AG08396 (cell line): ENCODE measurements at regions not wholly inside any gene's neighbourhood (a gene's known extent, or its start where the extent isn't known, plus 50 kb on each side); places are given as distances from the start of the nearest gene placed in this dataset.
"Not testable (repeated sequence)": the region's sequence is repeated elsewhere in the genome, so short reads cannot be mapped to it uniquely, and the experiment has no call there.

Source experiments
- DNase-seq: peaks from one replicate; pipeline ENCODE4 v3.0.0; 2012; ENCODE audit warnings: low spot score, mixed read lengths

DNA sequence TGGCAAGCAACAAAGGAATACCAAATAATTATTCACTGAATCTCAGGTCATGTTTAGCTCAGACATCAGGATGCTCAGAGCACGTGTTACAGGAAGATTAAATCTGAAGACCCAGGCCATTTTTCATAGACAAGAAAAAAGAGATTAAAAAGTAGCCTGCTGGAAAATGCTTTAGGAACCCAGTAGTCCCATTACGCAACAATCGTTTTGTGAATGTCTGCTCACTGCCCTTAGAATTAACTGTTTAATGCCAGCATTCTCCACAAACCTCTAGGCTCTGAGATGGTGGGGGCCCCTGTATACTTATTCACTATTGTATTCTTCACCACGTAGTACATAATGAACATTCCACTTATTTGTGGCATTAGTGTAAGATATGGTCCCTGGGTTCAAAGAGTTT lies 154.6 kb upstream of the NYAP2 start:
- DNase-seq: no peak

DNA sequence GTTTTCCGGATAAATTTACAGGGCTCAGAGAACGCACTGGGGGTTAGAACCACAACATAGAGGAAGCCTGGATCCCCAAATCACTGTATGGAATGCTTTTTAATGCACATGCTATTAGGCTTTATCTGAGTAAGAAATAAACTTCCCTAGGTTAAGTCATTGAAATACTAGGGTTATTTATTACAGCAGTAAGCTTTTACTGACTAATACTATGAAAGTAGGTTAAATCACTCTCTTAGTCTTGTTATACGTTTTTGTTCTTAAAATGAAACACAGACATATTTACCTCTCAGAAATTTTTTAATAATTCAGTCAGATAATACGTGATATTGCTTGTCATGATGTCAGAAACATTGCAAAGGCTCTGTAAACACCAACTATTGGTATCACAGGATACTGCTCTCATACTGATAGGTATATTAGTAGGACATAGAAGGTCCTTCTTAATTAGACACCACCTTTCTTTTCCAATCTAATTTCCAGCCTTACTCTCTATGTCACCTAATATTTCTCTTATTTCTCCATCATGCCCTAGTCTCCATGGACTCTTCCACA lies 162.7 kb upstream of the NYAP2 start:
- DNase-seq: no peak

DNA sequence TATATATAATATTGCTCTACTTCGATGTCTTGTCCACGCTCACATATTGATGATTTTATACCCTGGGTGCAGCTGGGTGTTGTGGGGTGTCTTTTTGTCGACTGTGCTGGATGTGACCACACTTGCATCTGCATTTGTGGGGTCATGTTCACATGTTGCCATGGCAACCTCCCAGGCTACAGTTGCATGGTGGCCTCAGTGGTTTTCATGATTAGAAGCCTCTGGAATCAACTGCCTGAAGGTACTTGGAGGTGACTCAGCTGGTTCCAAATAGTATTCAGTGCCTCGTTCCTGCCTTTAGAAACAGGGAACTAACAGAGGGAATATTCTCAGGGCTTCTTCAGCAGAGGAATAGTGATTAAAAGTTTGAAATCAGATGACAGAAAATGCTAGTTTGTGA lies 166.3 kb upstream of the NYAP2 start:
- peak; percentile 45 for DNase-seq

DNA sequence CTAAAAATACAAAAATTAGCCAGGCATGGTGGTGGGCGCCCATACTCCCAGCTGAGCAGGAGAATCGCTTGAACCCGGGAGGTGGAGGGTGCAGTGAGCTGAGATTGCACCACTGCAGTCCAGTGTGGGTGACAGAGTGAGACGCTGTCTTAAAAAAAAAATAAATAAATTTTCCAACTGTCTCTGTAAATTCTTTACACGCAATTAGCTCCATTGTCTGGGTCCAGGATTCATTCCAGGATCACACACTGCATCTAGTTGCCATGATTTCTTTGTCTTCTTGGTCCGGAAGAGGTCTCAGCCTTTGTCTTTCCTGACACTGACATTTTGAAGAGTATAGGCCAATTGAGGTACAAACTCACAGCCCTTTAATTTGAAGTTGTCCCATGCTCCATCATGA lies 167.6 kb upstream of the NYAP2 start:
- DNase-seq: no peak

GRCh38 chr2:225229346-225229745 lies 170.2 kb upstream of the NYAP2 start:
- DNase-seq: not testable (repeated sequence)

- DNase-seq: no peak
Observed at GRCh38 chr2:225226441-225226840, 173.1 kb upstream of the NYAP2 start.

DNA sequence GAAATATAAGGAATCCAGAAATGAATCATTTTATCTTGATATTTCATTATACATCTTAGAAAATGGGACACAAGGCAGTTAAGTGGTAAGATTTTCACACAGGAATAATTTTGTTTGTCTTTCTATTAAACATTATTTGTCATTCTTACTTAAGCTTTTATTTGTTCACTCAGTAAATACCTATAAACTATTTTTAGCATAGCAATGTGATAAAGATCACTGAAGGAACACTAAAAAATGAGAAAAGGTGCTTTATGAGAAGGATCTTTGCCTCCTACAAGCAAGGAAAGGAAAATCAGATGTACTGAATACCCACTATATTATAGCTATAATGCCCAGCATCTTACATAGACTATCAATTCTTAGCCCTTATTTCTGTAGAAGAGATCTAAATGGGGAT lies 176.2 kb upstream of the NYAP2 start:
- DNase-seq: no peak

- no peak for DNase-seq
Observed at GRCh38 chr2:225207471-225207870, 165.2 kb upstream of the DOCK10 start.

DNA sequence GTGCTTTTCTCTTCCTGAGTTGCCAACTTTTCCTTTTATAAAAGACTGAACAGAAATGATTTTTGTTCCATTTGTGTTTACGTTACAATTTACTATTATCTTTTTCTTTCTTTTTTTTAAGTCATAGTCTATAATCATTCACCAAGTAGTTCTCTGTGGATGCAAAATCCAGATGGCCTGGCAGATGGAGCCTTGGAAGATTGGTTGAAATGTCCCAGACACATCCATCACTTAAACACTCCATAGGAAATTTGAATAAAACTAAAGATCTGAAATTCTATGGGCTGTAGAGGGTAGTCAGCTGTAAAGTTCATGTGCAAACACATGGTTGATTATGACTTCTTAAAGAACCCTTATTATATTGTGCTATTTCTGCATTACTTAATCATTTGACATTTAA lies 164.8 kb upstream of the DOCK10 start:
- DNase-seq: no peak

DNA sequence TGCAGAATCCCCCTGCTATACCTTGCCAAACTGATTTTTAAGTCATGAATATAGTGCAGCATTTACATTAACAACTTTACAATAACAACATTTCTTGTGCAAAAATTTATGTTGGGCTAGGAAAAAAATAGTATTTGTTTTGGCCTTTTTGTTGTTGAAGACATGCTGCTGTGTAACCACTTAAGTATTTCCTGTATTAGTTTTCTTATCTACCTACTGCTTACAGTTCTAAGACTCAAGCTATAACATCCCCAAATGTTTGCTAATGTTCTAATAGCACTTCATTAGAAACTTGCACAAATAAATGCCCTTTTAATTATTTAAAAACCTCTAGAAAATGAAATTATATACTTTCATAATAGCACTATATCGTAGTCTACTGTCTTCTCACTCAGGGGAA lies 154.3 kb upstream of the DOCK10 start:
- DNase-seq: no peak

DNA sequence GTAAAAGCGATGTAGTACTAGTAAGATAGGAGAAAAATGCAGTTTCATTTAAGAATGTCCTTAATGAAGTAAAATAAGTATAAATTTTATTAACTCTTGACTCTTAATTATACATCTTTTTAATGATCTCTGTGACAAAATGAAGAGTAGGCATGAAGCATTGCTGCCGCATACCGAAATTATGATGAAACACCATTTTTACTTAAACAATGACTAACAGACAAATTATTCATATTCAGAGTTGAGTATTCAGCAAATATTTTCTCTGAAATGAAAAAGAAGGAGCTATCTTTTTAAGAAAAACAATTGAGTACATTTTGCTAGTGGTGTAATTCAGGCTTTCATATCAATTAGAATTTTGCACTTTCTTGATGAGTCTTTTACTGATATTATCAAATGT lies 150.6 kb upstream of the DOCK10 start:
- DNase-seq: no peak

- no peak for DNase-seq
Observed at GRCh38 chr2:225190987-225191386, 148.7 kb upstream of the DOCK10 start.

DNA sequence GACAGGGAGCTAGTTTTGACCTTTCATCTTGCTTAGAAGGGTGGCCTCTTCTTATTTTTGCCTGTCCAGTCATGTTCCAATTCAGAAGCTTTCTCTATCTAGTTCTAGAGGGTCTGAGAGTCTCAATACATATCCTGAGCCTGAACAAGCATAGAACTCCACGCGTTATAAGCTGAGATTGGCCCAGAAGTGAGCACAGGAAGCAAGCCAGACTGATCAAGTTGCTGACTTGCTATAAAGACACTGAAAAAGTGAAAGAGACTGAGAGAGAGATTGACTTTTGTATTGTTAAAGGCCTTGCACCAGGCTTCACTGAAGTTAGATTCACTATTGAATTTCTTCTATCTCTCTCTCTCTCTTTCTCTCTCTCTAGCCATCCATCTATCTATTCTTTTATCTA lies 142.7 kb upstream of the DOCK10 start:
- DNase-seq: no peak

DNA sequence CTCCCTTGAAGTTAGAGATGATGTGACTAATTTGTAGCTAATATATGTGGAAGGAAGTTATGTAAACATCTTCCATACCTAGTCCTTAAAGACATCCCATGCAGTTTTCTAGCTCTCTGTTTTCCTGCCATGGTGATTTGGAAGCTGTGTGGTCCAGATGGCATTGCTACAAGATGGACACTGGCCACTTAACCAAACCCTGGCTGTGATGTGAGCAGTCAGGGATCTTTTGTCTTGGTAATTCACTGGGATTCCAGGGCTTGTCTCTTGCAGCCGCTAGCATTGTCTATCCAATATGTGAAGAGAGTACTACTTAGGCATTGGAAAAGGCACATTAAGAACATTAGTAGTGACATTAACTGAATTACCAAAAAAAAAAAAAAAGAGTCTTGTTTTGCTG lies 139.9 kb upstream of the DOCK10 start:
- DNase-seq: no peak

- peak; percentile 27 for DNase-seq
Observed at GRCh38 chr2:225177098-225177497, 134.8 kb upstream of the DOCK10 start.

DNA sequence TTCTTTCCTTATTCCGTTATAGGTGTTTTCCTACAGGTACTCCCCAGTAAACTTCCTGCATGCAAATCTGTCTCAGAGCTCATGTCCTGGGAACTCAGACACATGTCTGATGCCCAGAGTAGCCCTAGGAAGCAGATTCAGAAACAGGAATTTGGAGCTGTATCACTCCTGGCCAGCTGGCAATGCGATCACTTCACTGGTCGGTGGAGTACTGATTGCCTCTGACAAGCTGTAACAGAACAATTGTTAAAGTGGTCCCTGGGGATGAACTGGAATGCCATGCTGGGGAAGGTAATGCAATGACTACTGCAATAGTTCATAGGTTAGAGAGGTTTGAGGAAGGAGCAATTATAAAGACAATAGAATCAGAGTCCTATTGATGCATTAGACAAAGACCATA lies 131.6 kb upstream of the DOCK10 start:
- DNase-seq: no peak

DNA sequence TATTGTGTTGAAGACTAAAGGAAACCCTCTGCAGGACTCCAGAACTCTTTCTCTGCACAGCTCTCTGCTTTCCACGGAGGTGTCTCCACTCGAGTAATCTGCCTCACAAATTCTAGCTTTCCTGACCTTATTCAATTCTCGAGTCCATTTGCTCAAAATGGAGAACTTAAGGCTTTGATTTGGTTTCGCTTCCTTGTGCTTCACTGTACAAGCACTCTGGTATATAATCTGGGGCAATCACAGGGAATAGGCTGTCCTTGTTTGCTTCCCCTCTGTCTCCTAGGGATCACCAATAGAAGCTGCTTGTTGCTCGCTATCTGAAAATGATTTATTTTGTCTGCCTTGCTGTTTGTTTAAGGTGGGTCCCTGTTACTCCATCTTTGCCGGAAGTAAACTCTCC lies 129.1 kb upstream of the DOCK10 start:
- no peak for DNase-seq

DNA sequence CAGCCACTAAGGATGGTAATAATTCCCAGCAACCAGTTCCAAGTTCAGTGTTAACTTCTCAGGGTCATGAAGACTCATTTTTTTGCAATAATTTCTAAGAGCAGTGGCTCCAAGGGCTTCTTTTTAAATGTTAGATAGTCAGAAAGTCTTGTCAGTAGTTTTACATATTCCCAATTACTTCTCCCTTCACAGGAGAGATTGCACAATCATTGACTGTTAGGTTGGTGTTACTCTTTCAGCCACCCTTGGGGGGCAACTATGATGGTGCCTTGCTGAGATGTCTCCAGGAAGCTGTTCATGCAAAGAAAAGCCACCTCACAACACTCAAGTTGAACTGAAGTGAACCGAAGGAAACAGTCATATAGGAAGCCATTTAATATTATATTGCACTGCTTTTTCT lies 127.9 kb upstream of the DOCK10 start:
- DNase-seq: no peak

GRCh38 chr2:225169396-225169795 lies 127.1 kb upstream of the DOCK10 start:
- DNase-seq: no peak

DNA sequence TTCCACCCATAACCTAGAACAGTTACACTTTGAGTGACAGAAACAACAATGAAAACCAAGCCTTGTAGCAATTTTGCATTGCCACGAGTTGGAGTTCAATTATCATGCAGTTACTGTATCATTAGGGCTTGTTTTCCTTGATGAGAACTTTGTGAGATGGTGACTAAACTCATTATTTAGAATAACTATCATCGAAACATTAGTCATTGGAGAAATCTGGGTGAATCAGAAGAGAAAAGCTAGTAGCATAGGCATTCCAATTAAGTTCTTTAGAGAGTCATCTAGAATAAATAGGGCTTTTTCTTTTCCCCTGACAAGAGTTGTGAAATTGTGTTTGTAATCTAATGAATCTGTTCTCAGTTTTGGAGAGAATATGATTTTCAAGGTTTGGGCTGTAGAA lies 122.8 kb upstream of the DOCK10 start:
- DNase-seq: peak; percentile 23

- DNase-seq: no peak
Observed at GRCh38 chr2:225164401-225165050, 122.3 kb upstream of the DOCK10 start.

DNA sequence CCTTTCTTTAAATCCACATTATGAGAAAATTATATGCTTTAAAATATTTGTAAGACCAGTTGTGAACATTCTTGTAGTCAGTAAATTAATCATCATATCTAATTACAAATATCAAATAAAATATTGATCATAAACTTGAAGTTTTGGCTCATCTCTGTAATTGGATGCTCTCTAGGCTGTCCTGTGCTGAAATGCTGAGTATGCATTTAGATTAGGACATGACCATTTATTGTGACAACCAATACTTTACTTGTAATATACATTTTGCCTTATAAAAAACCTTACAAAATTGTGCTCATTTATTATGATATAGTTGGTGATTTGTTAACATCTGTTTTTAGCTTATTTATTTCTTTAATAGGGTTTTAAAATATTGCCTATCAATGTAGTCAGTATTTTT lies 116.1 kb upstream of the DOCK10 start:
- no peak for DNase-seq

DNA sequence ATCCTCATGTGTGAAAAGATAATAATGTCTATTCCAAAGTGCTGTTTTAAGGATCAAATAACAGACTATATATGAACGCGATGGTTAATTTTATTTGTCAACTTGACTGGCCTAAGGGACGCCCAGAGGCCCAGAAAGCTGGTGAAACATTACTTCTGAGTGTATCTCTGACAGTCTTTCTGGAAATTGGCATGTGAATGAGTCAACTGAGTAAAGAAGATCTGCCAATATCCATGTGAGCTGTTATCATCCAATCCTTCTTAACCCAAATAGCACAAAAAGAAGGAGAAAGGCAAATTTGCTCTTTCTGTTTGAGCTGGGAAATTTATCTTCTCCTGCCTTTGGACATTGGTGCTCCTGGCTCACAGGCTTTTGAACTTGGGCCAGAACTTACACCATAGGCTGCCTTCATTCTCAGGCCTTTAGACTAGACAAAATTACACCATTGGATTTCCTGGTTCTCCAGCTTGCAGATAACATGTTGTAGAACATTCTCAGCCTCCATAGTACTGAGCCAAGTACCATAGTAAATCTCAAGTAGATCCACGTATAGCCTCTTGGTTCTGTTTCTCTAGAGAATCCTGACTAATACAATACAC lies 114.7 kb upstream of the DOCK10 start:
- DNase-seq: no peak

- no peak for DNase-seq
Observed at GRCh38 chr2:225140723-225141122, 98.5 kb upstream of the DOCK10 start.
